Endothelial cell of umbilical vein (primary cell): ENCODE measurements at regions not wholly inside any gene's neighbourhood (a gene's known extent, or its start where the extent isn't known, plus 50 kb on each side); places are given as distances from the start of the nearest gene placed in this dataset.

Source experiments
- BruUV-seq: library from RNA; stranded (reverse); fragments of 400-500 nt; replicated peaks from 2 replicates; lab custom pipeline; 2021; lab: Mats Ljungman, UMichigan
- CTCF ChIA-PET: fragments of 300-600, 350-600 bp; sonication (Branson Sonifier 250); formaldehyde crosslinking; loops from one replicate; lab custom pipeline; 2021; ENCODE audit warnings: antibody characterized with exemption, inconsistent platforms; lab: Charles Lee
- POLR2A ChIA-PET: fragments of 300-600, 350-600 bp; sonication (Branson Sonifier 250); formaldehyde crosslinking; loops from one replicate; lab custom pipeline; 2021; ENCODE audit warnings: antibody characterized with exemption, inconsistent platforms; lab: Charles Lee
- DNase-seq: peaks from one replicate; pipeline ENCODE4 v3.0.0-alpha.2; 2011; ENCODE audit warnings: low read depth, low spot score
- FAIRE-seq: peaks from 2 replicates; lab custom pipeline; 2011; peaks lifted over from hg19 to GRCh38; lab: Jason Lieb, UNC
- H2AFZ ChIP-seq: 2 replicates; pipeline ENCODE4 v1.6.0; 2012; ENCODE audit warnings: low read depth, low read length, control low read depth, inconsistent platforms
- H3K27ac ChIP-seq: 2 replicates; pipeline ENCODE4 v1.5.1; 2011; ENCODE audit warnings: low read depth, mild to moderate bottlenecking, control low read depth, low read length, moderate library complexity; ENCODE audit not compliant: insufficient read depth
- H3K27me3 ChIP-seq, 2 experiments: 2 replicates each; pipeline versions ENCODE4 v1.6.0 to v1.6.1; 2011; ENCODE audit warnings: low read length in 2 of 2, mixed read lengths in 1 of 2; ENCODE audit not compliant: control insufficient read depth in 2 of 2, insufficient read depth in 2 of 2
- H3K36me3 ChIP-seq, 2 experiments: 2 replicates in 1 of 2; 3 replicates in 1 of 2; pipeline ENCODE4 v1.5.1; 2011; ENCODE audit warnings: low read length in 2 of 2, mild to moderate bottlenecking in 1 of 2, moderate library complexity in 1 of 2; ENCODE audit not compliant: control insufficient read depth in 2 of 2, insufficient read depth in 2 of 2; ENCODE audit errors: extremely low read depth in 1 of 2
- H3K4me1 ChIP-seq: 3 replicates; pipeline ENCODE4 v1.5.1; 2011; ENCODE audit warnings: mild to moderate bottlenecking, low read length; ENCODE audit not compliant: control insufficient read depth, insufficient read depth; ENCODE audit errors: extremely low read depth
- H3K4me2 ChIP-seq: 2 replicates; pipeline ENCODE4 v1.6.1; 2011; ENCODE audit warnings: low read length, control low read depth, mixed read lengths; ENCODE audit not compliant: insufficient read depth
- H3K4me3 ChIP-seq, 3 experiments: fragments of 200-600 bp in 1 of 3; sonication (generic), shearing (Covaris generic) in 1 of 3; replicated peaks in 1 of 3; 2 replicates each; pipeline ENCODE4 v1.5.1; 2011 to 2016; ENCODE audit warnings: control low read depth in 3 of 3, low read length in 3 of 3, mild to moderate bottlenecking in 2 of 3, inconsistent platforms in 1 of 3, low read depth in 1 of 3, moderate library complexity in 1 of 3; ENCODE audit not compliant: insufficient read depth in 1 of 3
- H3K79me2 ChIP-seq: 2 replicates; pipeline ENCODE4 v1.6.0; 2012; ENCODE audit warnings: low read length, inconsistent platforms; ENCODE audit not compliant: control insufficient read depth, insufficient read depth
- H3K9ac ChIP-seq: replicated peaks from 2 replicates; pipeline ENCODE3; 2011; ENCODE audit warnings: low read length, control low read depth; ENCODE audit not compliant: insufficient read depth; ENCODE audit errors: extremely low read depth
- H3K9me1 ChIP-seq: replicated peaks from 3 replicates; pipeline ENCODE4 v1.6.0; 2011; ENCODE audit warnings: mild to moderate bottlenecking, low read length; ENCODE audit not compliant: control insufficient read depth, insufficient read depth; ENCODE audit errors: extremely low read depth
- H3K9me3 ChIP-seq: replicated peaks from 2 replicates; pipeline ENCODE4 v1.5.1; 2012; ENCODE audit warnings: low read length, inconsistent platforms; ENCODE audit not compliant: control insufficient read depth, insufficient read depth
- H4K20me1 ChIP-seq: replicated peaks from 2 replicates; pipeline ENCODE3; 2011; ENCODE audit warnings: mild to moderate bottlenecking, low read length; ENCODE audit not compliant: control insufficient read depth, insufficient read depth; ENCODE audit errors: extremely low read depth
- EZH2 ChIP-seq: IDR thresholded peaks from 2 replicates; pipeline ENCODE4 v1.6.1; 2012; ENCODE audit warnings: borderline replicate concordance, low read depth, mild to moderate bottlenecking, moderate library complexity, low read length, inconsistent platforms; ENCODE audit not compliant: severe bottlenecking
- FOS ChIP-seq: IDR thresholded peaks from 2 replicates; pipeline ENCODE4 v1.6.1; 2011; ENCODE audit warnings: mild to moderate bottlenecking, low read length, moderate library complexity, borderline replicate concordance; ENCODE audit not compliant: insufficient read depth
- GATA2 ChIP-seq: IDR thresholded peaks from 2 replicates; pipeline ENCODE4 v1.7.0; 2011; ENCODE audit warnings: low read depth, mild to moderate bottlenecking, moderate library complexity, mixed read lengths, low read length; ENCODE audit not compliant: insufficient read length, insufficient read depth
- JUN ChIP-seq: IDR thresholded peaks from 2 replicates; pipeline ENCODE4 v1.6.1; 2011; ENCODE audit warnings: borderline replicate concordance, low read depth; ENCODE audit not compliant: insufficient read length, insufficient read depth
- MAX ChIP-seq: IDR thresholded peaks from 2 replicates; pipeline ENCODE4 v1.6.1; 2011; ENCODE audit not compliant: insufficient read depth, insufficient read length
- MYC ChIP-seq: IDR thresholded peaks from one replicate; pipeline ENCODE4 v1.6.1; 2011; ENCODE audit warnings: mild to moderate bottlenecking, low read depth, low read length
- POLR2A ChIP-seq: IDR thresholded peaks from 2 replicates; pipeline ENCODE4 v1.6.1; 2012; ENCODE audit warnings: low read depth, mild to moderate bottlenecking, control low read depth, low read length
- POLR2AphosphoS5 ChIP-seq: IDR thresholded peaks from 2 replicates; pipeline ENCODE4 v1.6.1; 2012; ENCODE audit warnings: low read depth, mild to moderate bottlenecking, control low read depth, low read length, moderate library complexity; ENCODE audit not compliant: insufficient read depth
- dilution Hi-C: fragments of 300-500 bp; cut with MboI; formaldehyde crosslinking; loops from one replicate; pipeline ENCODE4 v1.15.0; 2019; ENCODE audit warnings: low sequenced_read_pairs; ENCODE audit not compliant: extremely low pct_ligation_motif_present
- intact Hi-C: fragments of 100-400 bp; cut with micrococcal nuclease; formaldehyde crosslinking; loops from one replicate; pipeline ENCODE4 v1.10.0; 2022
- TF ChIP-seq, protein P1 (sequence below), 2 donors: IDR thresholded peaks; 1 replicate in 1 of 2; 2 replicates in 1 of 2; pipeline ENCODE4 v1.5.1; 2011; ENCODE audit warnings: low read length in 2 of 2, mild to moderate bottlenecking in 2 of 2, moderate library complexity in 2 of 2, control low read depth in 1 of 2, inconsistent platforms in 1 of 2, low read depth in 1 of 2; ENCODE audit not compliant: insufficient read depth in 1 of 2; ENCODE audit errors: extremely low read depth in 1 of 2

- no peak overlapping the region for H3K4me3 ChIP-seq
- H3K4me1 ChIP-seq, result no peaks in the 10 kb centered on the region
- dilution Hi-C loops, result no loop called here
- FAIRE-seq, result no peak
- ChIA-PET CTCF (interaction anchor here (2.0 kb wide), 1 partner anchor 21 kb away, joined by 5 read pairs; no protein-coding TSS in a partner anchor), POLR2A (no interaction called here)
- no peak overlapping the region for H3K27ac ChIP-seq
- intact Hi-C loops, result no loop called here
- H3K36me3 ChIP-seq, result no peaks in the 10 kb centered on the region
- no TSS peak for BruUV-seq
- H3K4me2 ChIP-seq, result no peak overlapping the region
- no peak for DNase-seq
- H2AFZ ChIP-seq, result no peak overlapping the region
- no peaks in the 10 kb centered on the region for H3K9me3 ChIP-seq
- H3K9me1 ChIP-seq, result no peaks in the 10 kb centered on the region
- no peak for TF ChIP-seq GATA2
- TF ChIP-seq, protein P1, sequence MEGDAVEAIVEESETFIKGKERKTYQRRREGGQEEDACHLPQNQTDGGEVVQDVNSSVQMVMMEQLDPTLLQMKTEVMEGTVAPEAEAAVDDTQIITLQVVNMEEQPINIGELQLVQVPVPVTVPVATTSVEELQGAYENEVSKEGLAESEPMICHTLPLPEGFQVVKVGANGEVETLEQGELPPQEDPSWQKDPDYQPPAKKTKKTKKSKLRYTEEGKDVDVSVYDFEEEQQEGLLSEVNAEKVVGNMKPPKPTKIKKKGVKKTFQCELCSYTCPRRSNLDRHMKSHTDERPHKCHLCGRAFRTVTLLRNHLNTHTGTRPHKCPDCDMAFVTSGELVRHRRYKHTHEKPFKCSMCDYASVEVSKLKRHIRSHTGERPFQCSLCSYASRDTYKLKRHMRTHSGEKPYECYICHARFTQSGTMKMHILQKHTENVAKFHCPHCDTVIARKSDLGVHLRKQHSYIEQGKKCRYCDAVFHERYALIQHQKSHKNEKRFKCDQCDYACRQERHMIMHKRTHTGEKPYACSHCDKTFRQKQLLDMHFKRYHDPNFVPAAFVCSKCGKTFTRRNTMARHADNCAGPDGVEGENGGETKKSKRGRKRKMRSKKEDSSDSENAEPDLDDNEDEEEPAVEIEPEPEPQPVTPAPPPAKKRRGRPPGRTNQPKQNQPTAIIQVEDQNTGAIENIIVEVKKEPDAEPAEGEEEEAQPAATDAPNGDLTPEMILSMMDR (IDR thresholded peaks at IDR 0.05; ENCODE audit: extremely low read depth in 1 of 2, insufficient read depth in 1 of 2, low read depth in 1 of 2, low read length in 2 of 2), result no peak
- no peak for TF ChIP-seq POLR2A
- no peak for TF ChIP-seq JUN
- TF ChIP-seq FOS, result no peak
- H3K27me3 ChIP-seq, result no peaks in the 10 kb centered on the region
- no peaks in the 10 kb centered on the region for H4K20me1 ChIP-seq
- H3K79me2 ChIP-seq, result no peaks in the 10 kb centered on the region
- no peak overlapping the region for H3K9ac ChIP-seq
These were observed 130.8 kb downstream of the DIPK2A start for GRCh38 chr3:144102421-144102820.

GRCh38 chr3:144104186-144104585 is 132.6 kb downstream of the DIPK2A start:
- no peaks in the 10 kb centered on the region for H3K79me2 ChIP-seq
- no peak overlapping the region for H3K4me3 ChIP-seq
- H2AFZ ChIP-seq, result no peak overlapping the region
- H3K27ac ChIP-seq, result no peak overlapping the region
- POLR2A ChIA-PET, result no interaction called here
- no peaks in the 10 kb centered on the region for H3K36me3 ChIP-seq
- H3K9me1 ChIP-seq, result no peaks in the 10 kb centered on the region
- FAIRE-seq (no peak), DNase-seq (no peak)
- H3K4me1 ChIP-seq, result no peaks in the 10 kb centered on the region
- intact Hi-C loops, result no loop called here
- H4K20me1 ChIP-seq, result no peaks in the 10 kb centered on the region
- H3K9ac ChIP-seq, result no peak overlapping the region
- CTCF ChIA-PET, result interaction anchor here (1.3 to 2.0 kb wide), 2 partner anchors 11 to 19 kb away, joined by 4 to 5 read pairs; no protein-coding TSS in a partner anchor
- no peaks in the 10 kb centered on the region for H3K27me3 ChIP-seq
- no peaks in the 10 kb centered on the region for H3K9me3 ChIP-seq
- H3K4me2 ChIP-seq, result no peak overlapping the region
- dilution Hi-C loops, result no loop called here
- no TSS peak for BruUV-seq
- TF ChIP-seq POLR2AphosphoS5 (no peak), FOS (no peak), POLR2A (no peak), MAX (no peak), GATA2 (no peak), MYC (no peak), EZH2 (no peak), JUN (no peak)
- TF ChIP-seq, protein P1 (IDR thresholded peaks at IDR 0.05; ENCODE audit: extremely low read depth in 1 of 2, insufficient read depth in 1 of 2, low read depth in 1 of 2, low read length in 2 of 2), result no peak
